Caco-2 (cell line): ENCODE measurements at regions not wholly inside any gene's neighbourhood (a gene's known extent, or its start where the extent isn't known, plus 50 kb on each side); places are given as distances from the start of the nearest gene placed in this dataset.

Experiments used
- BruUV-seq: library from RNA; stranded (reverse); fragments of 400-500 nt; replicated peaks from 2 replicates; lab custom pipeline; 2021; lab: Mats Ljungman, UMichigan
- CTCF ChIA-PET: fragments of 300-600 bp; sonication (Branson Sonifier 250); formaldehyde crosslinking; loops from one replicate; lab custom pipeline; 2022; ENCODE audit warnings: antibody characterized with exemption; lab: Charles Lee
- POLR2A ChIA-PET: fragments of 300-600 bp; sonication (Branson Sonifier 250); formaldehyde crosslinking; loops from one replicate; lab custom pipeline; 2022; ENCODE audit warnings: antibody characterized with exemption; lab: Charles Lee
- DNase-seq, 2 experiments: peaks; one replicate each; pipeline versions ENCODE4 v3.0.0 to v3.0.0-alpha.2; 2020 to 2022
- H3K27me3 ChIP-seq: replicated peaks from 2 replicates; pipeline ENCODE4 v1.6.0; 2011; ENCODE audit warnings: low read length; ENCODE audit not compliant: control insufficient read depth, insufficient read depth
- H3K36me3 ChIP-seq: 2 replicates; pipeline ENCODE4 v1.5.1; 2011; ENCODE audit warnings: low read length; ENCODE audit not compliant: control insufficient read depth, insufficient read depth
- H3K4me1 ChIP-seq: fragments of 250-450 bp; sonication (Bioruptor Pico); 2 replicates; pipeline ENCODE4 v1.5.1; 2020; ENCODE audit warnings: mild to moderate bottlenecking
- H3K4me3 ChIP-seq: 2 replicates; pipeline ENCODE4 v1.5.1; 2011; ENCODE audit warnings: low read depth, mild to moderate bottlenecking, control low read depth, low read length
- H3K9me3 ChIP-seq: fragments of 250-450 bp; sonication (Bioruptor Pico); 2 replicates; pipeline ENCODE4 v1.5.1; 2020; ENCODE audit warnings: mild to moderate bottlenecking, moderate library complexity
- H3K27ac Mint-ChIP-seq: one replicate; pipeline ENCODE4 v1.8.0; 2022; ENCODE audit warnings: mixed read lengths; ENCODE audit not compliant: unreplicated experiment
- H3K27me3 Mint-ChIP-seq: one replicate; pipeline ENCODE4 v1.8.0; 2022; ENCODE audit warnings: mixed read lengths; ENCODE audit not compliant: insufficient read depth, unreplicated experiment
- H3K36me3 Mint-ChIP-seq: one replicate; pipeline ENCODE4 v1.8.0; 2022; ENCODE audit warnings: mild to moderate bottlenecking, mixed read lengths; ENCODE audit not compliant: insufficient read depth, unreplicated experiment
- H3K4me1 Mint-ChIP-seq: one replicate; pipeline ENCODE4 v1.8.0; 2022; ENCODE audit warnings: low read depth, mixed read lengths; ENCODE audit not compliant: unreplicated experiment
- H3K4me3 Mint-ChIP-seq: one replicate; pipeline ENCODE4 v1.8.0; 2022; ENCODE audit warnings: mild to moderate bottlenecking, moderate library complexity, mixed read lengths; ENCODE audit not compliant: unreplicated experiment
- H3K9me3 Mint-ChIP-seq: one replicate; pipeline ENCODE4 v1.8.0; 2022; ENCODE audit warnings: mixed read lengths; ENCODE audit not compliant: unreplicated experiment
- CTCF ChIP-seq, 2 experiments: fragments of 200-600 bp in 1 of 2; IDR thresholded peaks; 1 replicate in 1 of 2; 2 replicates in 1 of 2; pipeline versions ENCODE4 v1.5.1 to v1.8.0; 2011 to 2022; ENCODE audit warnings: antibody characterized with exemption in 1 of 2, control low read depth in 1 of 2, inconsistent platforms in 1 of 2, low read depth in 1 of 2, low read length in 1 of 2, mild to moderate bottlenecking in 1 of 2, moderate library complexity in 1 of 2; ENCODE audit not compliant: insufficient read depth in 1 of 2, severe bottlenecking in 1 of 2, unreplicated experiment in 1 of 2
- intact Hi-C: fragments of 100-400 bp; cut with micrococcal nuclease; formaldehyde crosslinking; loops from one replicate; pipeline ENCODE4 v1.10.0; 2022; ENCODE audit not compliant: unreplicated experiment

DNA sequence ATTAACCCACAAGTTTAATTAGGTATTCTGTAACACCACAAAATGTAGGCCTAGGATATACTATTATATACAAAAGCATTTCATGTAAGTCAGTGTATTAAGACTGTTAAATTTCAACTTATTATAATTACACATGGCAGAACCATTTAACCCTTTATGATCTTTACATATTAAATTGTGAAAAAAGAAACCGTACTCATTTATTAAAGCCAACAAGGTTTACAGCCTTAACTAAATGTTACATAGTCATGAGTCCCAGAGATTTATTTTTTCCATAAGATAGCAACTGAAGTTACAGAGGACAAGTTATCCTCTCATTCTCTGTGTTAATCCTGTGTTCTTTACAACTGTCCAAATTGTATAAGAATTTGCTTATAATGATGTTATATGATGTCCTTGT is 615.8 kb upstream of the AGTR1 start:
- POLR2A ChIA-PET, result no interaction called here
- Mint-ChIP-seq H3K4me1 (no peaks in the 10 kb centered on the region), H3K9me3 (no peaks in the 10 kb centered on the region), H3K36me3 (no peaks in the 10 kb centered on the region), H3K27me3 (no peaks in the 10 kb centered on the region), H3K4me3 (no peak overlapping the region), H3K27ac (no peak overlapping the region)
- intact Hi-C loops, result no loop called here
- H3K9me3 ChIP-seq, result no peaks in the 10 kb centered on the region
- H3K4me1 ChIP-seq, result no peaks in the 10 kb centered on the region
- no peak overlapping the region for H3K4me3 ChIP-seq
- DNase-seq, result no peak
- BruUV-seq, result no TSS peak
- no peak for TF ChIP-seq CTCF (IDR thresholded peaks at IDR 0.05; ENCODE audit: insufficient read depth in 1 of 2, low read depth in 1 of 2, low read length in 1 of 2, severe bottlenecking in 1 of 2, unreplicated experiment in 1 of 2)
- no peaks in the 10 kb centered on the region for H3K36me3 ChIP-seq
- CTCF ChIA-PET, result no interaction called here
- H3K27me3 ChIP-seq, result no peaks in the 10 kb centered on the region

DNA sequence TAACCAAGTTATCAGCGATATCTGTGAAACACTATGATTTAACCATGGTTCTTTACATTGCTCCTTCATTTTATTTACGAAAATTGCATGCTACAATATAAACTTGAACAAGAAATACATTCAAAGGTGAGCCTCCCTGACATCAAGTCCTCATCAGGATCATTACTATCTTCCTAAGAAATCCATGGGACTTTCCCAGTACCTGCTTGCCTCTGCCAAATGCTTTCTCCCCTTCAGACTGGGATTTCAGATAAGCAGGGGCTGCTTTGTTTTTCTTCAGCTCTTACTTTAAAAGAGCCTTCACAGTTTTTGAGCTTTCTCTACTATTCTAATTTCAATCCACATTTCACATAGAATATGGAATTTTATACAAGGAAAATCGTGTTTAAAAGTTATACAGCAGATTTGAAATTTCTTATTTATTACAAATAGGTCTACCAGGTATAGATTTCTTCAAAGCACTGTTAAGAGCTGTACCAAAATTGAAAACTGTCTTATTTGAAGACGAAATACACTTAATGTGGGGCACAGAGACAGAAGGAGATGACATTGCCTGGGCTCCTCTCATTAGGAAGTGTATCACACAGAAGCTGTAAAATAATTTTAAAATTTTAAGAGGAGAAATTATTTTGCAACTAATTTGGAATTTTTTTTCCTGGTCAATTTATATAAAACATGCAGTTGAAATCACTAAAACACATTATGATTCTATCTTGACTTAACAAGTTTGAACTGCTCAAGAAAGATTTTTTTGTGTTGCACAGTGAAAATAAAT is 615.0 kb upstream of the AGTR1 start:
- Histone ChIP-seq H3K4me3 (no peak overlapping the region), H3K27me3 (no peaks in the 10 kb centered on the region), H3K4me1 (no peaks in the 10 kb centered on the region), H3K36me3 (no peaks in the 10 kb centered on the region), H3K9me3 (no peaks in the 10 kb centered on the region)
- no peaks in the 10 kb centered on the region for H3K9me3 Mint-ChIP-seq
- H3K27ac Mint-ChIP-seq, result no peak overlapping the region
- CTCF ChIA-PET, result no interaction called here
- no TSS peak for BruUV-seq
- TF ChIP-seq CTCF (IDR thresholded peaks at IDR 0.05; ENCODE audit: insufficient read depth in 1 of 2, low read depth in 1 of 2, low read length in 1 of 2, severe bottlenecking in 1 of 2, unreplicated experiment in 1 of 2), result no peak
- no peak for DNase-seq
- H3K4me1 Mint-ChIP-seq, result no peaks in the 10 kb centered on the region
- H3K36me3 Mint-ChIP-seq, result no peaks in the 10 kb centered on the region
- intact Hi-C loops, result no loop called here
- H3K27me3 Mint-ChIP-seq, result no peaks in the 10 kb centered on the region
- POLR2A ChIA-PET, result no interaction called here
- H3K4me3 Mint-ChIP-seq, result no peak overlapping the region

- ChIA-PET POLR2A (no interaction called here), CTCF (no interaction called here)
- no peak for TF ChIP-seq CTCF (IDR thresholded peaks at IDR 0.05; ENCODE audit: insufficient read depth in 1 of 2, low read depth in 1 of 2, low read length in 1 of 2, severe bottlenecking in 1 of 2, unreplicated experiment in 1 of 2)
- Mint-ChIP-seq H3K27me3 (no peaks in the 10 kb centered on the region), H3K9me3 (no peaks in the 10 kb centered on the region), H3K4me3 (no peak overlapping the region), H3K27ac (no peak overlapping the region), H3K36me3 (no peaks in the 10 kb centered on the region), H3K4me1 (no peaks in the 10 kb centered on the region)
- BruUV-seq, result no TSS peak
- Histone ChIP-seq H3K27me3 (no peaks in the 10 kb centered on the region), H3K4me3 (no peak overlapping the region), H3K4me1 (no peaks in the 10 kb centered on the region), H3K9me3 (no peaks in the 10 kb centered on the region), H3K36me3 (no peaks in the 10 kb centered on the region)
- intact Hi-C loops, result no loop called here
- DNase-seq, result no peak
These were observed 614.0 kb upstream of the AGTR1 start for GRCh38 chr3:148083526-148084182.
